ENCODE measurements at regions not wholly inside any gene's neighbourhood (a gene's known extent, or its start where the extent isn't known, plus 50 kb on each side); places are given as distances from the start of the nearest gene placed in this dataset.

DNA sequence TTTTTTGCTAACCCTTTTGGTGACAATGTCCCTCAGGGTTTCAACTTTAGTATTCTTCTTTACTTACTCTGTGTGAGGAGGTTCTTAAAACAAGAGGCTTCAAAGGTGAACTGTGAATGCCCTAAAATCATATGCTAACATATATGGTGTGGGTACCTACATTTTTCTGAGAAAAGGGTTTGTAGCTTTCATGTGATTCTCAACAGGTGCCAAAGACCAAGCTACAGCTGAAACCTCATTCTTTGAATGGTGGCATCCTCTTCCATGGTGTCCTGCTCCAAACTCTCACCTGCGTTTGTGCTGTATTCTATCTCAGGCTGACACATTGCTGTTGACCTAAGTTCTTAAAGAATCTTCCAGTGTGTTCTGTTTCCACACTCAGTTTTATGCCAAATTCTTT, 177.3 kb downstream of the PRL start:
- Histone ChIP-seq H3K27ac (ENCODE audit: low read depth in 1 of 2, low read length in 2 of 2) (no peak overlapping the region), H3K4me1 (ENCODE audit: control insufficient read depth in 4 of 4, insufficient read depth in 4 of 4, low read length in 3 of 4) (no peaks in the 10 kb centered on the region), H3K4me3 (ENCODE audit: low read depth in 1 of 3, low read length in 3 of 3) (no peak overlapping the region), H3K9ac (ENCODE audit: low read depth in 1 of 2, low read length in 2 of 2) (no peak overlapping the region), H3K36me3 (ENCODE audit: control insufficient read depth in 4 of 4, insufficient read depth in 3 of 4, low read depth in 1 of 4, low read length in 3 of 4) (no peaks in the 10 kb centered on the region), H3K27me3 (ENCODE audit: control insufficient read depth in 4 of 4, insufficient read depth in 4 of 4, low read length in 3 of 4) (no peaks in the 10 kb centered on the region), H3K9me3 (ENCODE audit: control insufficient read depth in 4 of 4, low read length in 3 of 4) (no peaks in the 10 kb centered on the region)
- no peak for DNase-seq (ENCODE audit: low spot score)
- no peak for TF ChIP-seq RXRA (IDR thresholded peaks at IDR 0.05)
- TF ChIP-seq, protein P1, sequence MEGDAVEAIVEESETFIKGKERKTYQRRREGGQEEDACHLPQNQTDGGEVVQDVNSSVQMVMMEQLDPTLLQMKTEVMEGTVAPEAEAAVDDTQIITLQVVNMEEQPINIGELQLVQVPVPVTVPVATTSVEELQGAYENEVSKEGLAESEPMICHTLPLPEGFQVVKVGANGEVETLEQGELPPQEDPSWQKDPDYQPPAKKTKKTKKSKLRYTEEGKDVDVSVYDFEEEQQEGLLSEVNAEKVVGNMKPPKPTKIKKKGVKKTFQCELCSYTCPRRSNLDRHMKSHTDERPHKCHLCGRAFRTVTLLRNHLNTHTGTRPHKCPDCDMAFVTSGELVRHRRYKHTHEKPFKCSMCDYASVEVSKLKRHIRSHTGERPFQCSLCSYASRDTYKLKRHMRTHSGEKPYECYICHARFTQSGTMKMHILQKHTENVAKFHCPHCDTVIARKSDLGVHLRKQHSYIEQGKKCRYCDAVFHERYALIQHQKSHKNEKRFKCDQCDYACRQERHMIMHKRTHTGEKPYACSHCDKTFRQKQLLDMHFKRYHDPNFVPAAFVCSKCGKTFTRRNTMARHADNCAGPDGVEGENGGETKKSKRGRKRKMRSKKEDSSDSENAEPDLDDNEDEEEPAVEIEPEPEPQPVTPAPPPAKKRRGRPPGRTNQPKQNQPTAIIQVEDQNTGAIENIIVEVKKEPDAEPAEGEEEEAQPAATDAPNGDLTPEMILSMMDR (IDR thresholded peaks at IDR 0.05; ENCODE audit: low read depth, low read length, missing input control), result no peak
- TF ChIP-seq, protein P2, sequence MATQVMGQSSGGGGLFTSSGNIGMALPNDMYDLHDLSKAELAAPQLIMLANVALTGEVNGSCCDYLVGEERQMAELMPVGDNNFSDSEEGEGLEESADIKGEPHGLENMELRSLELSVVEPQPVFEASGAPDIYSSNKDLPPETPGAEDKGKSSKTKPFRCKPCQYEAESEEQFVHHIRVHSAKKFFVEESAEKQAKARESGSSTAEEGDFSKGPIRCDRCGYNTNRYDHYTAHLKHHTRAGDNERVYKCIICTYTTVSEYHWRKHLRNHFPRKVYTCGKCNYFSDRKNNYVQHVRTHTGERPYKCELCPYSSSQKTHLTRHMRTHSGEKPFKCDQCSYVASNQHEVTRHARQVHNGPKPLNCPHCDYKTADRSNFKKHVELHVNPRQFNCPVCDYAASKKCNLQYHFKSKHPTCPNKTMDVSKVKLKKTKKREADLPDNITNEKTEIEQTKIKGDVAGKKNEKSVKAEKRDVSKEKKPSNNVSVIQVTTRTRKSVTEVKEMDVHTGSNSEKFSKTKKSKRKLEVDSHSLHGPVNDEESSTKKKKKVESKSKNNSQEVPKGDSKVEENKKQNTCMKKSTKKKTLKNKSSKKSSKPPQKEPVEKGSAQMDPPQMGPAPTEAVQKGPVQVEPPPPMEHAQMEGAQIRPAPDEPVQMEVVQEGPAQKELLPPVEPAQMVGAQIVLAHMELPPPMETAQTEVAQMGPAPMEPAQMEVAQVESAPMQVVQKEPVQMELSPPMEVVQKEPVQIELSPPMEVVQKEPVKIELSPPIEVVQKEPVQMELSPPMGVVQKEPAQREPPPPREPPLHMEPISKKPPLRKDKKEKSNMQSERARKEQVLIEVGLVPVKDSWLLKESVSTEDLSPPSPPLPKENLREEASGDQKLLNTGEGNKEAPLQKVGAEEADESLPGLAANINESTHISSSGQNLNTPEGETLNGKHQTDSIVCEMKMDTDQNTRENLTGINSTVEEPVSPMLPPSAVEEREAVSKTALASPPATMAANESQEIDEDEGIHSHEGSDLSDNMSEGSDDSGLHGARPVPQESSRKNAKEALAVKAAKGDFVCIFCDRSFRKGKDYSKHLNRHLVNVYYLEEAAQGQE (IDR thresholded peaks at IDR 0.05), result no peak
- TF ChIP-seq NR2F2 (IDR thresholded peaks at IDR 0.05), result no peak
- TF ChIP-seq YY1 (IDR thresholded peaks at IDR 0.05), result no peak
- TF ChIP-seq HNF4G (IDR thresholded peaks at IDR 0.05), result no peak
- TF ChIP-seq RAD21 (IDR thresholded peaks at IDR 0.05), result no peak
- TF ChIP-seq, protein P3, sequence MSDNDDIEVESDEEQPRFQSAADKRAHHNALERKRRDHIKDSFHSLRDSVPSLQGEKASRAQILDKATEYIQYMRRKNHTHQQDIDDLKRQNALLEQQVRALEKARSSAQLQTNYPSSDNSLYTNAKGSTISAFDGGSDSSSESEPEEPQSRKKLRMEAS (IDR thresholded peaks at IDR 0.05), result no peak
- no peak for TF ChIP-seq EGR1 (IDR thresholded peaks at IDR 0.05; ENCODE audit: low read depth in 2 of 2)
- TF ChIP-seq GABPA (IDR thresholded peaks at IDR 0.05 in 1 of 2, conservative IDR thresholded peaks at IDR 0.05 in 1 of 2), result no peak
- no peak for TF ChIP-seq FOXA1 (IDR thresholded peaks at IDR 0.05)
- TF ChIP-seq HNF4A (conservative IDR thresholded peaks at IDR 0.05), result no peak
- no peak for TF ChIP-seq JUND (IDR thresholded peaks at IDR 0.05)
- no peak for TF ChIP-seq SP1 (IDR thresholded peaks at IDR 0.05)
- TF ChIP-seq FOXA2 (IDR thresholded peaks at IDR 0.05), result no peak
- no peak for TF ChIP-seq TAF1 (conservative IDR thresholded peaks at IDR 0.05)
- TF ChIP-seq, protein P4, sequence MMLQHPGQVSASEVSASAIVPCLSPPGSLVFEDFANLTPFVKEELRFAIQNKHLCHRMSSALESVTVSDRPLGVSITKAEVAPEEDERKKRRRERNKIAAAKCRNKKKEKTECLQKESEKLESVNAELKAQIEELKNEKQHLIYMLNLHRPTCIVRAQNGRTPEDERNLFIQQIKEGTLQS (IDR thresholded peaks at IDR 0.05), result no peak
- TF ChIP-seq, protein P5, sequence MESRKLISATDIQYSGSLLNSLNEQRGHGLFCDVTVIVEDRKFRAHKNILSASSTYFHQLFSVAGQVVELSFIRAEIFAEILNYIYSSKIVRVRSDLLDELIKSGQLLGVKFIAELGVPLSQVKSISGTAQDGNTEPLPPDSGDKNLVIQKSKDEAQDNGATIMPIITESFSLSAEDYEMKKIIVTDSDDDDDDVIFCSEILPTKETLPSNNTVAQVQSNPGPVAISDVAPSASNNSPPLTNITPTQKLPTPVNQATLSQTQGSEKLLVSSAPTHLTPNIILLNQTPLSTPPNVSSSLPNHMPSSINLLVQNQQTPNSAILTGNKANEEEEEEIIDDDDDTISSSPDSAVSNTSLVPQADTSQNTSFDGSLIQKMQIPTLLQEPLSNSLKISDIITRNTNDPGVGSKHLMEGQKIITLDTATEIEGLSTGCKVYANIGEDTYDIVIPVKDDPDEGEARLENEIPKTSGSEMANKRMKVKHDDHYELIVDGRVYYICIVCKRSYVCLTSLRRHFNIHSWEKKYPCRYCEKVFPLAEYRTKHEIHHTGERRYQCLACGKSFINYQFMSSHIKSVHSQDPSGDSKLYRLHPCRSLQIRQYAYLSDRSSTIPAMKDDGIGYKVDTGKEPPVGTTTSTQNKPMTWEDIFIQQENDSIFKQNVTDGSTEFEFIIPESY (IDR thresholded peaks at IDR 0.05), result no peak
- WGBS, result 78% methylated on average over 1 of the region's 1 CpG
